CD4-positive, alpha-beta T cell treated with Interleukin-17A for 4 hours (primary cell): ENCODE measurements at regions not wholly inside any gene's neighbourhood (a gene's known extent, or its start where the extent isn't known, plus 50 kb on each side); places are given as distances from the start of the nearest gene placed in this dataset.
A peak's percentile ranks its signal among the peaks of the same experiment; 100 is the strongest.

Source experiments
- DNase-seq: peaks from one replicate; pipeline ENCODE4 v3.0.0-alpha.2; 2020; ENCODE audit warnings: mixed read lengths

DNA sequence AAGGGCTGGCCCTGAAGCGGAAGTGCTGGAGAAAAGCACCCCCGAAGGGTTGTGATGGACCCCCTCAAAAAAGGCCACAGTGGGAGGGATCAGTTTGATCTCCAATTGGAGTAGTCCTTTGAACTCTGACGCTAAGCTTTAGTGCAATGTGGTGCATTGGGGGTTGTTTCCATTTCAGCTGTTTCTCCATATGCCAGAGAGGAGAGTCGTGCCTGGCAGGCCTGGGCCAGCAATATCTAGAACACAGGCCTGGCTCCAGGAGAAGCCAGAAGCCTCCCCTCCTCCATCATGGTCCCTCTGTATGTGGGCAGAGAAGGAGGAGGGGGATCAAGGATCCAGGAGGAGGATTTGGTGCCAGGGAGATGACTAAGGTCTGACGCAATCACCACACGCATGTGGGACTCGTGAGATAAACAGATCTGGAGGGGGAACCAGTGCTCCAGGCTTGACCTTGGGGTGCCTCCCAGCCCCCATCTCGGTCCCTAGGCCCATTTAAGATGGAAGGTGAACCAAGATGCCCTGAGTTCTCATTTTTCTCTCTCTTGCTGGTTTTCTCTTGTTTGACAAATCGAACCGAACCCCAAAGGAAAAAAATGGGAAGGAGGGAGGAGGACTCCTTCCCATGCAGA is 517.4 kb upstream of the JARID2 start:
- DNase-seq: no peak

GRCh38 chr6:14729129-14729871 is 516.6 kb upstream of the JARID2 start:
- DNase-seq: peak; percentile 26

DNA sequence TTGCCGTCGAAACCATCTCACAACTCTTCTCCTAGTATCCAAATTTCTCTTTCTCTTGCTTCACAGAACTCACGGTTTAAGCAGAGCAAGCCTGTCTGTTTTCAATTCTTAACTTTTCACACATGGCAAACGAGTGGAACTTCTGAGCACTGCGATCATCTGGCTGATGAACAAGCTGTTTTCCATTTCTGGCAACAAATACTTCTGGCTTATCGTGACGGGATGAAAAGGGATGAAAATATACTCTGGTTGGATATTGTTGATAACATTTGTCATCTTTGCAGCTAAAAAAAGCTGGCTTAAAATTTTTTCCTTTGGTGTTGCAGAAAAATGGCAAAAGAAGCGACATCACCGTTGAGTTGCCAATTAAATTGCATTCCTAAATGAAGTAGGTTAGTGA is 515.2 kb upstream of the JARID2 start:
- no peak for DNase-seq

- DNase-seq: no peak
Measured at GRCh38 chr6:14731611-14732010, 514.3 kb upstream of the JARID2 start.

- DNase-seq: no peak
Measured at GRCh38 chr6:14732226-14732843, 513.5 kb upstream of the JARID2 start.

DNA sequence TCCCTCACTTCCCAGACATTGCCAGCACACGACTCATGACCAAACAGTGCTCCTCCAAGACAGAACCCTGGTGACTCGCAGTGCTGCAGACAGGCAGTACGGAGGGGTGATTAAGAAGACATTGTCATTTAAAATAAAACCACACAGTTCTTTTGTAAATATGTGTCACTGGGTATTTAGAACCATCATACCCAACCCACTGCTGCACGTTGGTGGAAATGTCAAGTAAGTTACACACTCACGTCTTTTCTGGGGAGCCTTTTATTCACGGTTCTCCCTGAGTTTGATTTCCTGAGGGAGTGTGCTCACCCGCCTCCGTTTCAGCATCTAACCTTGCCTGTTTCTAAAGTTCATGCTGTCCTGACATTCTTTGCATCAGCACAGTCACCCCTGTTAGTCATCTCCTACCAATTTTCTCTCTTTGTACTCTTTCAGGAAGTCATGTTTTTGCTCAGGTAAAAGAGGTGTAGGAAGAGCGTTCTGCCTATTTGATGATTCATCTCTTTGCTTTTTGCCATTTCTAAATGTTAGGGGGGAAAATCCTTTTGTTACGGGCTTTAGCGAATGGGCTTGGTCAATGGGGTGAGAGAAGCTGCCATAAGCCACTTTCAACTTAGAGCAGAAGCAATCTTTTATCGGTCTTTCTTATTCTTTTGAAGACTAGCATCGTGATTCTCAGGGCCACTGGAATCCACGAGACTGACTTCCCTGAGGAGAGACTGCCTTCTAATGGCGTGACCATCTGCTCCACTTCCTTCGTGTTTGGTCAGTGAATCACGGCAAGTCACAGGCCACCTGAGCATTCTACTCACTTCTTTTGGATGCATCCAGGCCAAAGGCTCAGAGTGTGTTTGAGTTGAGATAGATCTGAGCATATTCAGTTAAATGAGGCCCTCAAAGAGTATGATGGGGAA is 512.8 kb upstream of the JARID2 start:
- peak; percentile 71 for DNase-seq

DNA sequence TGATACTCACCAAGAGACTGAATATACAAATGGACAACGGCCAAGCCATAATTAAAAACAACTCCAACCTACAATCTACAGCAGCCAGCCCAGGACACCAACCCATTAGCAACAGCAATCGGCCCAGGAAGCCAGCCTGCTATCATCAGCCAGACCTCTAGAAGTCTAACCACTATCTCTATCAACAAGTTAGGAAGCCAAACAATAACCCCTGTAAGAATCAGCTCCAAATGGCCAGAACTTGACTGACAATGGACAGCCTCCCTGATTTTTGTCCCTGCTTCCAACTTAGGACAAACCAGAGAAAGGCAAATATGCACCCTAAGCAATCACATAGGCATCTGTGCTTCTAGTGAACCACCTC is 511.8 kb upstream of the JARID2 start:
- no peak for DNase-seq

DNA sequence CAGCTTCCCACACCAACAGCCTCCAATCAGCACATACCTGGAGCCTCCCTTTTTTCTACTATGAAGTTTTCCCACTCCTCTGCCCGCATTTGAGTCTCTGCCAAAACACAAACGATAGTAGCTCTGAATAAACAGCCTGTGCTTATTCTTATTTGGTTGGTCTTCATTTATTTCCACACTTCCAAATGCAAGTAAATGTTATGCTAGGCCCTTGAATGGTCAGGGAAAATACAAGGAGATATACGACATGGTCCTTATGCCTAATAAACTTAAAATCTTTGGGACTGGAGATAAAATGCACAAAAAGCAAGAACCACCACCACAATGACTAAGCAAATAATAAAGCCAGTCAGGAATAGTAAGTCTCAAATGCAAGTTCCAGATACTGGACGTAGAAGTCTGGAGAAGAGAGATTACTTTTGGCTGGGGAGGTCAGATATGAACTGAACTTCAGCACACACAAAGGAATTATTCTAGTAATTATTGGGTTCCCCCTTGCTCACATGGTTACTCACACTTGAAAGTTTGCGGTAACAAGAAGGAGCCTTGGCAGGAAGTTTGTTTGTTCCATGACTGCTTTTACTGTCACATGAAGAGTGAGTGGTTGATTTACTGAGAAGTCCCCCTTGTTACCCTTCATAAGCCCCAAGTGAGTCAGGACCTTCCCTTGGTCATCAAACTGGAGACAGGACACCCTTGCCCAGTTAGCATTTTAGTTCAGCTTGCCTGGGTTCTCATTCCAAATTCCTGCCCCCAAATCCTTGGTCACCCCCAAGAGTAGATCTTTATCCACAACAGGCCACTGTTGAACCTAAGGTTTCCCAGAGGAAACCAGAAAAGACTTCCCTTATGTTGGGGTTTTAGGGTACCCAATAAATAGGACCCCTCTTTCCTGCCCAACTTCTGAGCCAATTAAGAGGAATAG is 511.2 kb upstream of the JARID2 start:
- peak; percentile 35 for DNase-seq

- no peak for DNase-seq
Measured at GRCh38 chr6:14735956-14736486, 509.8 kb upstream of the JARID2 start.

- no peak for DNase-seq
Measured at GRCh38 chr6:14736554-14736953, 509.3 kb upstream of the JARID2 start.

DNA sequence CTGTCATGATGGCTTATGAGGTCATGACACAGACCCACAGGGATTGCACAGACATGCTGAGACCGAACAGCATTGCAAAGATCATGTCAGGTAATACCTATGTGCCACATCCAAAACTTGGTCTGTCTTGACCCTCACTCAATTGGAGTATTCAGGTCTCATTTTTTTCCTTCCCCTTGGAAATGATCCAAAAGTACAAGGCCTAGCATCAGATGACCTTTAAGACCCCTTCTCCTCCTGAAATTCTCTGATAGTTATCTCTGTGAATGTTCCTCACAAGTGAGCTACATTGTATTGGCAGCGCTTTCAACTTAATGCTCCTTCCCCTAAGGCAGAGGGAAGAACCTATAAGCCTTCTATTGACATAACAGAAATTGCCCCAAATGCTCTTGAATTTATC is 507.4 kb upstream of the JARID2 start:
- DNase-seq: no peak

DNA sequence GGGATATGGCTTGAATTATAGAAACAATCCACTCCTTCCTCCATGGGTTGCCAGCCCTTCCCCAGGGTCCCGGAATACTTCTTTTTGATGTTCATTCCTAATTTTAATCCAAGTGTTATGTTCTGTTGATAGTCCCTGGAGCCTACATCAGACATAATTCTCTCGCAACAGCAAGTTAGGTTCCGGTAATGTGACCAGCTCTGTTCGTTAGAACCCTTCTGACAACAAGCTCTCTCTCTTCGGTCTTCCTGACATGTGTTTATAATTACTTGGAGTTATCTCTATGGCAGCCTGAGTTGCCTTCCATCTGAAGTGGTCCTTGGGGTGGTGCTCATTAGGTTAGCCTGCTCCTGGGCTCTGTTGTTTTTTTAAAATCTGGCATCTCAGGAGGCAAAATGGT is 506.9 kb upstream of the JARID2 start:
- no peak for DNase-seq

DNA sequence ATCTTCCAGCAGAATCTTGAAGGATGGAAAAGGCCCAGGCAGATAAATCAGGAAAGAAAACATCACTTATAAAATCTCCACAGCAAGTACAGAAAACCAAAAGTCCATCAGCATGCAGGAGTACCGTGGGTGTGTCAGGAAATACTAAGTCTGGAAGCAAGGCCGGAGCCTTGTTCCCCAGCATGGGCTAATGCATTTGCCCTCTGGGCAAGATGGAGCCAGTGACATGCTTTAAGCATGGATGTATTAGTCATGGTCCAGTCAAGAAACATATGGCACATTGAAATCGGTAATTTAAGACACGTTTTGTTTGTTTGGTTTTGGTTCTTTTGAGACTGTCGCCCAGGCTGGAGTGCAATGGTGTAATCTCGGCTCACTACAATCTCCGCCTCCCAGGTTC is 506.0 kb upstream of the JARID2 start:
- DNase-seq: no peak

- DNase-seq: no peak
Measured at GRCh38 chr6:14742171-14742570, 503.7 kb upstream of the JARID2 start.

- DNase-seq: no peak
Measured at GRCh38 chr6:14742680-14743079, 503.2 kb upstream of the JARID2 start.

- no peak for DNase-seq
Measured at GRCh38 chr6:14743144-14743473, 502.8 kb upstream of the JARID2 start.

- DNase-seq: peak; percentile 77
Measured at GRCh38 chr6:14743474-14744211, 502.2 kb upstream of the JARID2 start.

DNA sequence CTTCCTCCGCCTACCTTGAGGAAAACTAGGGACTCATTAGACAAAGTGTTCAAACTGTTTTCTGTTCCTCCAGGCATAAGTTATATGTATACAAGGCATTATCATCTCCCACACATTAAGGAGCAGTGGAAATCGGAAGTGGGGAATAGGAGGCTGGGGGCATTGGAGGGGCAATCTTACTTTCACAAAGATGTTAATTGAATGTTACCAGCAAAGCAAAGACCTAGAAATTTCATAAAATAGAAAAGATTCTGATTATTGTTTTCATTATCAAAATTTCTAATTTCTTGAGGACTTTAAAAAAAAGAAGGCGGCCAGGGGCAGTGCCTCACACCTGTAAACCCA is 501.7 kb upstream of the JARID2 start:
- no peak for DNase-seq

DNA sequence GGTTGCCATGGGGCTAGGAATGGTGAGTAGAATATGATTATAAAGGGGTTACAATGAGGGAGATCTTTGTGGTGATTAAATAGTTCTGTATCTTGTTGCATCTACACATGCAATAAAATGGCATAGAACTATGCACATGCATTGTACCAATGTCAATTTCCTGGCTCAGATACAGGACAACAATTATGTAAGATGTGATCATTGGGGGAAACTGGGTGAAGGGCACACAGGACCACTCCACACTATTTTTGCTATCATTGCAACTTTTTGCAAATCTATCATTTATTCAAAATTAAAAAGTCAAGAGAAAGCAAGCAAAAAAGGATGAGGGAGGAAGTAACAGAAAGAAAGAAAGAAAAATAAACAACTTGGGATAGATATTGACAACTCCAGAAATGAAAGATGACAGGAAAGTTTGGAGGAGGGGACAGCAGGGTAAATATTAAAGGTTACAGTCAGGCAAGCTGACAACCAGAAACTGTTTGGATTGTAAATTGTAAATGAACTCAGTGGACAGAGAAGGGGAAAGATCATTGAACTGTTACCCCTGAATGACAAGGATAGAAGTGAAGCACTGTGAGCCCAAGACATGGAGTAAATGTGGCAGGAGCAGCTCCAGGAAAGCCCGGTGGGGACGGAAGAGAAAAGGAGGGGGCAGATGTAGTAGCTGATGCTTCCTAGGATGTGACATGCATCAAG is 499.6 kb upstream of the JARID2 start:
- no peak for DNase-seq

DNA sequence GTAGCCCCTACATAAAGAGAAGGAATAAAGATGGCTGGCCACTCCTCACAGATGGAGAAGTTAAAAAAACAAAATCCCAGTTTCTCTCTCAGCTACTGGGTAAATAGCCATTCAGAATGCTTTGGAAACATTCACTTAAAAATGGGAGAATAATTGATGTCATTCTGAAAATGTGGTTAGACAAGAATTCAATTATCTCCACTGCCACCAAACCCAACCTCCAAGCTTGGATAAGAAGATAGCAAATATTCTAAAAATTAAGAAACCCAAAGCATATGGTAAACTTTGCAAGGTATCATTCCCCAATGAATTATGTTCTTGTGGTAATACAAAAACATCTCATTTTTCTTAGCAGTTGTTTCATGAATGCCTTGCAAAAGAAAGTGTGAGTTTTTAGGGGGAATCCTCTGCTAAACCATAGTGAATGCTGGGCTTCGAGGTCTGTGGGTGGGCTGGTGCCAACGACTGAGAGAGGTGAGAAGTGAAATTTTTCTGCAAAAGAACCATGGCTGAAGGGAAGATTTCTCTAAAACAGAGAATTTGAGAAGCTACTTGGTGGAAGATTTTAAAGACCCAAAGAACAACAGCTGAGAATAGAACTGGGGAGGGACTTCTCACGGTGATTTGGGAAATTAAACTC is 497.9 kb upstream of the JARID2 start:
- DNase-seq: no peak
